GM18499 (cell line): ENCODE measurements at regions not wholly inside any gene's neighbourhood (a gene's known extent, or its start where the extent isn't known, plus 50 kb on each side); places are given as distances from the start of the nearest gene placed in this dataset.
A peak's percentile ranks its signal among the peaks of the same experiment; 100 is the strongest.
"Not testable (repeated sequence)": the region's sequence is repeated elsewhere in the genome, so short reads cannot be mapped to it uniquely, and the experiment has no call there.

Experiments used
- ATAC-seq: cut with Tn5 transposase; IDR thresholded peaks from one replicate; pipeline ENCODE4 v1.9.1; 2021; ENCODE audit warnings: moderate number of reproducible peaks; ENCODE audit not compliant: insufficient read depth, unreplicated experiment

GRCh38 chr11:42890773-42891172 lies 421.0 kb upstream of the API5 start:
- ATAC-seq = no peak

DNA sequence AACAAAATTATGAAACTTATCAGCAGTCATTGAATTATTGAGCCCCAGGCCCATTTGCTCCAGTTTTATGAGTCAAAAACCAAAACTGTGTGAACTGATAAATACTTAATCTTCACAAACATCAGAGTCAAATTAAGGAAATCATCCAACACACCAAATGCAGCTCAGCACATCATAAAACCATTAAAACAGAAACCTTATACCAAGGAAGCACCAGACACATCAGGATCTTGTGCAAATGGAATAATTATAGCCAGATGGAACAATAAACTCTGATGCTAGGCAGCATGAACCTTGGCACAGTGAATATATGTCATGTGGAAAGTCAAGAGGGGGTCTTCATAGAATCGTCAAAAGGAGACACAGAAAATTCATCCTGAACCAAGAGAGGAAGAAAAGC lies 410.7 kb upstream of the API5 start:
- no peak for ATAC-seq

GRCh38 chr11:42906226-42906625 lies 405.6 kb upstream of the API5 start:
- no peak for ATAC-seq

- ATAC-seq = peak; percentile 44
These were observed 398.1 kb upstream of the API5 start for GRCh38 chr11:42913731-42914130.

DNA sequence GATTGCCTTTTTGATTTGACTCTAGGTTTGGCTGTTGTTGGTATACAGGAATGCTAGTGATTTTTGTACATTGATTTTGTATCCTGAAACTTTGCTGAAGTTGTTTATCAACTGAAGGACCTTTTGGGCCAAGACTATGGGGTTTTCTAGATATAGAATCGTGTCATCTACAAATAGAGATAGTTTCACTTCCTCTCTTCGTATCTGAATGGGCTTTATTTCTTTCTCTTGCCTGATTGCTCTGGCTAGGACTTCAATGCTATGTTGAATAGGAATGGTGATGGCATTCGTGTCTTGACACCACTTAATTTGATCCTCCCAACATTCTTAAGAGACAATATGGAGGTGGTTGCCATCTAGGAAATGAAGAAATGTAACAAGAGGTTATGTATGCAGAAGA lies 388.1 kb upstream of the API5 start:
- no peak for ATAC-seq

GRCh38 chr11:42925916-42926315 lies 385.9 kb upstream of the API5 start:
- ATAC-seq = no peak

- ATAC-seq = no peak
These were observed 364.4 kb upstream of the API5 start for GRCh38 chr11:42947405-42947804.

DNA sequence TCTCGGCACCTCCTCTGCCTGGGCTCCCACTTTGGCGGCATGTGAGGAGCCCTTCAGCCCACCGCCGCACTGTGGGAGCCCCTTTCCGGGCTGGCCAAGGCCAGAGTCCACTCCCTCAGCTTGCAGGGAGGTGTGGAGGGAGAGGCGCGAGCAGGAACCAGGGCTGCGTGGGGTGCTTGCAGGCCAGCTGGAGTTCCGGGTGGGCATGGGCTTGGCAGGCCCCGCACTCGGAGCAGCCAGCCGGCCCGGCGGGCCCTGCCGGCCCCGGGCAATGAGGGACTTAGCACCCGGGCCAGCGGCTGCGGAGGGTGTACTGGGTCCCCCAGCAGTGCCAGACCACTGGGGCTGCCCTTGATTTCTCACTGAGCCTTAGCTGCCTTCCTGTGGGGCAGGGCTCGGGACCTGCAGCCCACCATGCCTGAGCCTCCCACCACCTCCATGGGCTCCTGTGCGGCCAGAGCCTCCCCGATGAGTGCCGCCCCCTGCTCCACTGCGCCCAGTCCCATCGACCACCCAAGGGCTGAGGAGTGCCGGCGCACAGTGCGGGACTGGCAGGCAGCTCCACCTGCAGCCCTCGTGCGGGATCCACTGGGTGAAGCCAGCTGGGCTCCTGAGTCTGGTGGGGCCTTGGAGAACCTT lies 361.9 kb upstream of the API5 start:
- ATAC-seq = not testable (repeated sequence)

- no peak for ATAC-seq
These were observed 360.5 kb upstream of the API5 start for GRCh38 chr11:42951266-42951665.

GRCh38 chr11:42957831-42958230 lies 354.0 kb upstream of the API5 start:
- ATAC-seq = no peak

GRCh38 chr11:42958635-42959034 lies 353.2 kb upstream of the API5 start:
- no peak for ATAC-seq

GRCh38 chr11:42960521-42961088 lies 351.2 kb upstream of the API5 start:
- no peak for ATAC-seq

DNA sequence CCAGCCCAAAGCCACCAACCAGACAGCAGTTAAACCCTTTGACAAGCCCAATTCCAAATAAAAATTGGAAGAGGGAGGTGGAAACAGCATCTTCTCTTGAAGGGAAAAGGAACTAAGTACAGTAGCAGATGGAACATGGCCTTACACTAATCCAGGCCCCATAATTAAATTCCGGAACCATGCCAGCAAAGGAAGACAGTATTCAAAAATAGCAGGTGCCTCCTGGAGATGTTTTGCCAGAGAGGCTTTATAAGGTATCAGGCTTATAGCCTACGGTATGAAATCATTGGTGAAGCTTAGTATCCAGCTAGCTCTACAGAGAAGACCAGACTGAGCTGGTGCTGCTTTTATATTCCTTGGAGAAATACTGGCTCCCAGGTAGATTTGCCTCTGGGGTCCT lies 344.1 kb upstream of the API5 start:
- ATAC-seq = no peak

DNA sequence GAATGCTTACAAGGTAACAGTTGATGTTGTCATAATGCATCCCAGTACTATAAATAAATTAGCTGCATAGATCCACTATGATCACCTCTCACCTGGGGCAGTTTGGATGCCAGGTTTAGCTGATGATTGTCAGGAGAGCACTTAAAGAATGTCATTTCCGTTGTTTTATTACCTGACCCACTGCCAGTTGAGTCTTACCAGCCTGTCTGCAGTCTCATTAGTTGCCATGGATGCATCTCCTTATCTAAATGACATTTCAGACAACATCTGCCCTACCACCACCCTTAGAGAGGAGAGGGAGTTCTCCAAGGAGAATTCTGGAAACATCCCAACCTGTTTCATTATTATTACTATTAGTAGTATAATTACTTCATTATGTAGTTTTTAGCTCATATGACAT lies 339.1 kb upstream of the API5 start:
- no peak for ATAC-seq

DNA sequence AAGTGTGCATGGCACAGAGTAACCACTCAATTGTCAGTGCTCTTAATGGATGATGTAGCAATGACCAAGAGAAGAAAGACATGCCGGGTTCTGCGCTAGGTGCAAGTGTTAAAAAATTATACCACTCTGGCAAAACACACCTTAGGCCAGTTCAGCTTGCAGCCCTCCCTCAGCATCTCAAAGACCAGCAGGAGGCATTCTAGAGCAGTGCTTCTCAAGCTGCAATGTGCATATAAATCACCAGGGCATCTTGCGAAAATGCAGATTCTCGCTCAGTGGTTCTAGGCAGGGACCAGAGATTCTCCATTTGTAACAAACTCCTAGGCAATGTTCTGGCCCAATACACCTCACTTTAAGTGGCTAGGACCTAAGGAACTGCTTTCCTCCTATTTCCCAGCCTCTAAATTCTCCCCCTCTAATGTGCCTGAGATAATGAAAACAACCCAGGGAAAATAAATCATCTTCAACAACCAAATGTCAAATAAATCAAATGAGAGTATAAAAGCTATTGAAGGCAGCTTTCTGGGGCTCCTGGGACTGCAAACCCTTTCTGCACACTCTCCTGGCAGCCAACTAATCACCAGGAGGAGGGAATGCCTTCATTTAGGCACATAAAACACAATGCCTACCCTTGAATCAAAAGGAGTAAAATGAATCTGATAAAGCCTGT lies 337.2 kb upstream of the API5 start:
- ATAC-seq = no peak

DNA sequence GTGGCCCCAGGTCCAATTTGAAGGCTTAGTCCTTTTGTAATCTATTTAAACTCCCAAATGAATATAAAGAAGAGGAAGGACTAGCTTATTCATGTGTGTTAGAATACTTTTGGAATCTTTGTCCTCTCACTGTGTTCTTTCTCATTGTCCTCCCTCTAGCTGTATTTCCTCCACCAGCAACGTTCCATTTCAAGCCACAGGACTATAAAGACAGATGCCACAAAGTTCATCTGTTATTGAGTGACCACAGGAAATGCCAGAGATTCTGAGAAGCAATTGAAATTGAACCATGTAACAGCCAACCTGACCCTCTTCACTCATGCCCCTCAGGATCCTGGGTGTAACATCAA lies 336.6 kb upstream of the API5 start:
- no peak for ATAC-seq

DNA sequence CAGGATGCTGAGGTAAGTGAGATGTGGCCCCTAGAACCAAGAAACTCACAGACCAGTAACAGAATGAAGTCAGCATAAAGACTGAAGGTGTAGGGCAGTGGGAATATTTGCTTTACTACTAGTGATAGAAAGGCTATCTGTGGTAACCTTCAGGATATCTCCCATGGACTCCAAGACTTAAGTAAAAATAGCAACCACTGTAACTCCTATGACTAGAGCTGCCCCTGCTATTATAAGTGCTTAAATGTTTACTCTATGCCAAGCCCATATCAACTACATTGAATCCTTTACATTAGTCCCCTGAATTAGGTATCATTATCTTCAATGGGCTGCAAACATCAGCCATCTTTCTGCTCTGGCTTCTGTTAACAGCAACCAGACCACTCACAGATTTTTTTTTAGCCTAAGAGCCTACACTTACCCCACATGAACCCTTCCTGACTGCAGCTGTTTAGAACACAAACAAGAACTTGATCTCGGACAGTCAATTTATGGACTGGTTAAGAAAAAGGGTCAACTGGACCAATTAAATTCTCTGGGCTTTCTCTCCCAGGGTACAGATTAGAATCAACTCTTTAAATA lies 335.1 kb upstream of the API5 start:
- no peak for ATAC-seq

- no peak for ATAC-seq
These were observed 319.2 kb upstream of the API5 start for GRCh38 chr11:42992594-42992993.

GRCh38 chr11:42996421-42997307 lies 315.1 kb upstream of the API5 start:
- no peak for ATAC-seq

- not testable (repeated sequence) for ATAC-seq
These were observed 306.9 kb upstream of the API5 start for GRCh38 chr11:43004879-43005278.

DNA sequence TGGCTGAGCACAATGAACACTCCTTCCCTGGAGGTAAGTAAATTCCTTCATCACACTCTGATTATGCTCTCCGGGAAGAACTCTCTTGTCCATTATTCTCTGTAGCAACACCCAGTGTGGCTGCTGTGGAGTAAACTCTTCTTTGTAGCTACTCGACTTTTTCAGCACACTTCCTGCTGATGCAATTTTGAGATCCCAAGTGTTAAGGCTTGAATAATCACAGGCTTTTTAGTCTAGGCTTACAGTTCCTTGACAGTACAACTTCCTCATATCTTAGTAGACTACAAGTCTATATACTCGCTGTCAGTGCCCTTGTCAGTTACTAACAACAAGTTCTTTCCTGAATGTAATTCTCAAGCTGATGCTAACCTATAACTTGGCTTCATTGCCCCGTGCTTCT lies 301.8 kb upstream of the API5 start:
- no peak for ATAC-seq
